Bronchial epithelial cell (primary cell): ENCODE measurements at regions not wholly inside any gene's neighbourhood (a gene's known extent, or its start where the extent isn't known, plus 50 kb on each side); places are given as distances from the start of the nearest gene placed in this dataset.

ENCODE experiments used
- DNase-seq: peaks from one replicate; pipeline ENCODE4 v3.0.0-alpha.2; 2010; ENCODE audit warnings: low read depth
- FAIRE-seq: peaks from 2 replicates; lab custom pipeline; 2011; peaks lifted over from hg19 to GRCh38; lab: Jason Lieb, UNC
- H3K27me3 ChIP-seq: 2 replicates; pipeline ENCODE4 v1.5.1; 2011; ENCODE audit warnings: low read length; ENCODE audit not compliant: control insufficient read depth, insufficient read depth
- H3K36me3 ChIP-seq: 2 replicates; pipeline ENCODE4 v1.5.1; 2011; ENCODE audit warnings: low read length; ENCODE audit not compliant: control insufficient read depth, insufficient read depth
- H3K4me3 ChIP-seq: 2 replicates; pipeline ENCODE4 v1.5.1; 2011; ENCODE audit warnings: mild to moderate bottlenecking, low read depth, low read length, control low read depth
- CTCF ChIP-seq: IDR thresholded peaks from 2 replicates; pipeline ENCODE4 v1.5.1; 2011; ENCODE audit warnings: mild to moderate bottlenecking, moderate library complexity, low read length, control low read depth, inconsistent platforms; ENCODE audit not compliant: insufficient read depth, severe bottlenecking

DNA sequence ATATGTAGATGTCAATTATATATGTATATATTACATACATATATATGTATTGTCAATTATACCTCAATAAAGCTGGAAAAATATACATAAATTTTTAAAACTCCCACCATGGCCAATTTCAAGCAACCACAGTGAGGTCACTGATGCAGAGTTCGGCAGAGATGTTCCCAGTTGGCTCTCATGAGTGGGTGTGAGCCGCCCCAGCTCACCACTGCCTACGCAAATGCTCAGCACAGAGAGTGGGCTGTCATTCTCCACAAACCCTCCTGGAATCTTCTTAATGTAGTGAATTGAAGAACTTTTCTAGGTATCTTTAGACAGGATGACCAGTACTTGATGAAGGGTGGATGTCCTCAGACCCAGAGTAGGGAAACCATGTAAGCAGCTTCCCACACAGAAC lies 96.6 kb upstream of the TMEM45B start:
- H3K36me3 ChIP-seq = no peaks in the 10 kb centered on the region
- no peak for TF ChIP-seq CTCF
- H3K4me3 ChIP-seq = no peak overlapping the region
- peaks cover 4% of the 10 kb centered on the region for H3K27me3 ChIP-seq
- FAIRE-seq (no peak), DNase-seq (no peak)

- H3K36me3 ChIP-seq = no peaks in the 10 kb centered on the region
- DNase-seq = no peak
- peaks cover 4% of the 10 kb centered on the region for H3K27me3 ChIP-seq
- FAIRE-seq = no peak
- H3K4me3 ChIP-seq = no peak overlapping the region
- no peak for TF ChIP-seq CTCF
Observed at GRCh38 chr11:129720156-129720555, 95.5 kb upstream of the TMEM45B start.

DNA sequence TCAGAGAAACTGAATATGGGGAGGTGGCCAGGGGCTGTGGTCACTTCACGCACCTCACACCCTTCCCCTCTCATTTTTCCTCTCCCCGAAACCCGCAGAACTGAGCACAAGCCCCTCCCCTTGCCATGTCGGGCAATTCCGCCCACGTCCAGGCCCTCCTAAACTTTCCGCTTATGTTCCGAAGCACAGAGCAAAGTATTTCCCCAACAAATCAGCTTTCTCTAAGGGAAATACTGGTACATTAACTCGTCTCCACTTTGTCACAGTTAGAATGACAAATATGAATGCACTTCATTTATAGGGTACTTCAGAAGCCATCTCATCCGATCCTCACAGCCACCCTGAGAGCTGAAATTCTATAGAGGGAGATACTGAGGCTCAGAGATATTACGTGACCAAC lies 94.7 kb upstream of the TMEM45B start:
- Histone ChIP-seq H3K36me3 (no peaks in the 10 kb centered on the region), H3K4me3 (no peak overlapping the region), H3K27me3 (peaks cover 4% of the 10 kb centered on the region)
- no peak for FAIRE-seq
- DNase-seq = no peak
- TF ChIP-seq CTCF = no peak

DNA sequence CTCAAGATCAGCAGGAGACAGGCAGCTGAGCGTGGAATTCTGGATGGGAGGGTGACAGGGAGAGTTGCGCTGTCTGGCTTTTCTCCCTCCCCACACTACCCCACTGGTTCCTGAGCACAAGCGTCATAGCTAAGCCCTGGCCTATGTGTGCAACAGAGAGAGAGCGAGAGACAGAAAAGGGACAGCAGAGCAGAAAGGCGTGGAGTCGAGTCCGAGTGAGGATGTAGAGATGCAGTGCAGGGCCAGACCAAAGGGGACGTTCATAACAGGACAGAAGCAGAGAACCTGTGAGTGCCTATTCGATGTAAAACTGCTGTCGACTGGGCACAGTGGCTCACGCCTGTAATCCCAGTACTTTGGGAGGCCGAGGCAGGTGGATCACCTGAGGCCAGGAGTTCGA lies 94.0 kb upstream of the TMEM45B start:
- DNase-seq = no peak

DNA sequence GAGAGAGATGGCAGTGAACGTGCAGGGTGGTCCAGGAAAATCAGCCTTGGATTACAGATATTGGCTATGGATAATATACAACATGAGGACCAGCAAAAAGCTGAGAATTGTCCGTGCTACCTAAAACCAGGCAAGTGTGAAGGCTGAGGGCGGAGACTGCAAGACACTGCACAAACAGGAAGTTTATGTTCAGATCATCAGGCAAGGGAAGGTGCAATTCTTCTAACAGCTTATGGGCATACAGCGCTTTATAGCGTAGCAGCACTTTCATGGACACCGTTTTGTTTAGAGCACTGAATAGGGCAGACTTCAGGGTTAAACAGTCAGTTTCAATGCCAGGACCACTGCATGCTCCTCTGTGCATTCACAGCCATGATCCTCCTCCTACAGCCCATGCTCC lies 93.1 kb upstream of the TMEM45B start:
- Histone ChIP-seq H3K4me3 (no peak overlapping the region), H3K27me3 (peaks cover 4% of the 10 kb centered on the region), H3K36me3 (no peaks in the 10 kb centered on the region)
- FAIRE-seq (no peak), DNase-seq (no peak)
- no peak for TF ChIP-seq CTCF

More for the DNA sequence above, 94.0 kb upstream of the TMEM45B start:
- TF ChIP-seq CTCF = no peak
- H3K36me3 ChIP-seq = no peaks in the 10 kb centered on the region
- no peak overlapping the region for H3K4me3 ChIP-seq
- peaks cover 4% of the 10 kb centered on the region for H3K27me3 ChIP-seq
- no peak for FAIRE-seq

- no peak for TF ChIP-seq CTCF
- Histone ChIP-seq H3K4me3 (no peak overlapping the region), H3K36me3 (no peaks in the 10 kb centered on the region), H3K27me3 (peaks cover 4% of the 10 kb centered on the region)
- no peak for FAIRE-seq
- DNase-seq = no peak
Observed at GRCh38 chr11:129723146-129723760, 92.4 kb upstream of the TMEM45B start.
